Fibroblast of lung (primary cell): ENCODE measurements at regions not wholly inside any gene's neighbourhood (a gene's known extent, or its start where the extent isn't known, plus 50 kb on each side); places are given as distances from the start of the nearest gene placed in this dataset.
"Not testable (repeated sequence)": the region's sequence is repeated elsewhere in the genome, so short reads cannot be mapped to it uniquely, and the experiment has no call there.

Experiments used
- CTCF ChIP-seq, 2 donors: IDR thresholded peaks in 1 of 2; conservative IDR thresholded peaks in 1 of 2; 1 replicate in 1 of 2; 2 replicates in 1 of 2; pipeline ENCODE4 v1.5.1; 2011 to 2012; ENCODE audit warnings: low read length in 2 of 2, control low read depth in 1 of 2, inconsistent platforms in 1 of 2, low read depth in 1 of 2, mild to moderate bottlenecking in 1 of 2
- EZH2 ChIP-seq: IDR thresholded peaks from 2 replicates; pipeline ENCODE4 v1.5.1; 2012; ENCODE audit warnings: low read length, control low read depth, mild to moderate bottlenecking; ENCODE audit errors: missing control alignments

- TF ChIP-seq CTCF (conservative IDR thresholded peaks at IDR 0.05 in 1 of 2, IDR thresholded peaks at IDR 0.05 in 1 of 2; ENCODE audit: low read depth in 1 of 2, low read length in 2 of 2); EZH2: not testable (repeated sequence)
These were observed 79.6 kb upstream of the PTH start for GRCh38 chr11:13575385-13575784.
